ENCODE measurements at regions not wholly inside any gene's neighbourhood (a gene's known extent, or its start where the extent isn't known, plus 50 kb on each side); places are given as distances from the start of the nearest gene placed in this dataset.

GRCh38 chr3:34947834-34948233 lies 691.5 kb upstream of the ARPP21 start:
- Histone ChIP-seq H3K4me1 (no peaks in the 10 kb centered on the region), H3K27me3 (no peaks in the 10 kb centered on the region), H3K4me3 (no peak overlapping the region), H3K36me3 (ENCODE audit: low read depth, missing control alignments) (no peaks in the 10 kb centered on the region), H3K9me3 (no peaks in the 10 kb centered on the region), H3K27ac (no peak overlapping the region)
- intact Hi-C loops (cut with DNase I; ENCODE audit: low total_unique reads): no loop called here
- DNase-seq: no peak
- TF ChIP-seq CTCF (IDR thresholded peaks at IDR 0.05): no peak

- Histone ChIP-seq H3K27ac (no peak overlapping the region), H3K9me3 (no peaks in the 10 kb centered on the region), H3K27me3 (no peaks in the 10 kb centered on the region), H3K36me3 (ENCODE audit: low read depth, missing control alignments) (no peaks in the 10 kb centered on the region), H3K4me3 (no peak overlapping the region), H3K4me1 (no peaks in the 10 kb centered on the region)
- no peak for TF ChIP-seq CTCF (IDR thresholded peaks at IDR 0.05)
- no peak for TF ChIP-seq POLR2A (IDR thresholded peaks at IDR 0.05)
- intact Hi-C loops (cut with DNase I; ENCODE audit: low total_unique reads): no loop called here
- DNase-seq: no peak
- 71 to 85% methylated on average over 1 of the region's 1 CpG for WGBS, 2 donors
Observed at GRCh38 chr3:34948517-34948916, 690.8 kb upstream of the ARPP21 start.

GRCh38 chr3:34955680-34956079 lies 683.6 kb upstream of the ARPP21 start:
- H3K4me3 ChIP-seq: no peak overlapping the region
- no peak for DNase-seq
- no peaks in the 10 kb centered on the region for H3K4me1 ChIP-seq
- H3K36me3 ChIP-seq (ENCODE audit: low read depth, missing control alignments): no peaks in the 10 kb centered on the region
- no peaks in the 10 kb centered on the region for H3K27me3 ChIP-seq
- intact Hi-C loops (cut with DNase I; ENCODE audit: low total_unique reads): no loop called here
- no peak overlapping the region for H3K27ac ChIP-seq
- H3K9me3 ChIP-seq: no peaks in the 10 kb centered on the region
- TF ChIP-seq CTCF (IDR thresholded peaks at IDR 0.05) (no peak), POLR2A (IDR thresholded peaks at IDR 0.05) (no peak)
- WGBS, 2 donors: 71 to 81% methylated on average over 1 of the region's 1 CpG

GRCh38 chr3:34956511-34956910 lies 682.8 kb upstream of the ARPP21 start:
- no peaks in the 10 kb centered on the region for H3K9me3 ChIP-seq
- no peak for DNase-seq
- TF ChIP-seq CTCF (IDR thresholded peaks at IDR 0.05) (no peak), POLR2A (IDR thresholded peaks at IDR 0.05) (no peak)
- no peak overlapping the region for H3K27ac ChIP-seq
- H3K4me1 ChIP-seq: no peaks in the 10 kb centered on the region
- WGBS, 2 donors: 80 to 86% methylated on average over 1 of the region's 1 CpG
- H3K36me3 ChIP-seq (ENCODE audit: low read depth, missing control alignments): no peaks in the 10 kb centered on the region
- H3K27me3 ChIP-seq: no peaks in the 10 kb centered on the region
- intact Hi-C loops (cut with DNase I; ENCODE audit: low total_unique reads): no loop called here
- H3K4me3 ChIP-seq: no peak overlapping the region

GRCh38 chr3:34957677-34958076 lies 681.6 kb upstream of the ARPP21 start:
- TF ChIP-seq CTCF (IDR thresholded peaks at IDR 0.05) (no peak), POLR2A (IDR thresholded peaks at IDR 0.05) (no peak)
- intact Hi-C loops (cut with DNase I; ENCODE audit: low total_unique reads): no loop called here
- DNase-seq: no peak
- H3K4me1 ChIP-seq: no peaks in the 10 kb centered on the region
- no peaks in the 10 kb centered on the region for H3K27me3 ChIP-seq
- no peak overlapping the region for H3K27ac ChIP-seq
- 94 to 95% methylated on average over 1 of the region's 1 CpG for WGBS, 2 donors
- no peaks in the 10 kb centered on the region for H3K9me3 ChIP-seq
- no peak overlapping the region for H3K4me3 ChIP-seq
- H3K36me3 ChIP-seq (ENCODE audit: low read depth, missing control alignments): no peaks in the 10 kb centered on the region
